B cell (primary cell): ENCODE measurements at regions not wholly inside any gene's neighbourhood (a gene's known extent, or its start where the extent isn't known, plus 50 kb on each side); places are given as distances from the start of the nearest gene placed in this dataset.

Experiments
- ATAC-seq: fragments of 200-7000 bp; cut with Tn5 transposase; one replicate; pipeline ENCODE4 v1.10.0; 2021; ENCODE audit warnings: low read depth, mild to moderate bottlenecking, moderate number of reproducible peaks, moderate library complexity
- CTCF ChIA-PET: fragments of 350-600 bp; sonication (Branson Sonifier 250); formaldehyde crosslinking; loops from one replicate; lab custom pipeline; 2021; ENCODE audit warnings: antibody characterized with exemption, inconsistent platforms; lab: Charles Lee
- POLR2A ChIA-PET: fragments of 350-600 bp; sonication (Branson Sonifier 250); formaldehyde crosslinking; loops from one replicate; lab custom pipeline; 2021; ENCODE audit warnings: antibody characterized with exemption; lab: Charles Lee
- DNase-seq: peaks from one replicate; pipeline ENCODE4 v3.0.0; 2013
- H2AFZ ChIP-seq: 2 replicates; pipeline ENCODE4 v1.6.1; 2012; ENCODE audit warnings: mild to moderate bottlenecking, low read depth, low read length; ENCODE audit not compliant: insufficient read depth, poor library complexity, severe bottlenecking
- H3K27ac ChIP-seq, 2 donors: 1 replicate in 1 of 2; 2 replicates in 1 of 2; pipeline ENCODE4 v1.5.1; 2012 to 2013; ENCODE audit warnings: low read length in 2 of 2, mild to moderate bottlenecking in 2 of 2, moderate library complexity in 1 of 2
- H3K27me3 ChIP-seq, 4 experiments: fragments of 200-600 bp in 1 of 4; sonication (generic) in 1 of 4; replicated peaks in 1 of 4; 1 replicate in 2 of 4; 2 replicates in 2 of 4; pipeline versions ENCODE4 v1.6.1 to v1.7.0; 2013 to 2016; ENCODE audit warnings: low read length in 3 of 4, mild to moderate bottlenecking in 2 of 4, mixed read lengths in 1 of 4, moderate library complexity in 1 of 4; ENCODE audit not compliant: insufficient read depth in 4 of 4, control insufficient read depth in 3 of 4; ENCODE audit errors: control extremely low read depth in 1 of 4
- H3K36me3 ChIP-seq, 2 experiments: replicated peaks in 1 of 2; 1 replicate in 1 of 2; 2 replicates in 1 of 2; pipeline versions ENCODE4 v1.6.1 to v1.7.1; 2013; ENCODE audit warnings: low read length in 1 of 2; ENCODE audit not compliant: insufficient read depth in 2 of 2, control insufficient read depth in 1 of 2; ENCODE audit errors: control extremely low read depth in 1 of 2, extremely low read depth in 1 of 2
- H3K4me1 ChIP-seq, 2 donors: fragments of 200-600 bp in 1 of 2; sonication (generic) in 1 of 2; 1 replicate in 1 of 2; 2 replicates in 1 of 2; pipeline versions ENCODE4 v1.5.1 to v1.6.1; 2013 to 2017; ENCODE audit warnings: low read length in 2 of 2; ENCODE audit not compliant: control insufficient read depth in 2 of 2, insufficient read depth in 2 of 2
- H3K4me2 ChIP-seq: replicated peaks from 2 replicates; pipeline ENCODE3; 2012; ENCODE audit warnings: mild to moderate bottlenecking, low read depth, low read length; ENCODE audit not compliant: poor library complexity, severe bottlenecking
- H3K4me3 ChIP-seq, 5 experiments: fragments of 200-600 bp in 1 of 5; sonication (generic) in 1 of 5; 1 replicate in 3 of 5; 2 replicates in 2 of 5; pipeline versions ENCODE4 v1.5.1 to v1.7.0; 2011 to 2016; ENCODE audit warnings: low read length in 4 of 5, mild to moderate bottlenecking in 4 of 5, low read depth in 2 of 5, control low read depth in 1 of 5, moderate library complexity in 1 of 5; ENCODE audit not compliant: insufficient read depth in 1 of 5; ENCODE audit errors: control extremely low read depth in 1 of 5, extremely low read depth in 1 of 5
- H3K79me2 ChIP-seq: fragments of 200-600 bp; sonication (generic); one replicate; pipeline ENCODE4 v1.6.0; 2016; ENCODE audit warnings: low read length; ENCODE audit not compliant: control insufficient read depth, insufficient read depth
- H3K9ac ChIP-seq: fragments of 200-600 bp; sonication (generic); 2 replicates; pipeline ENCODE4 v1.6.1; 2017; ENCODE audit warnings: mild to moderate bottlenecking, low read length, moderate library complexity
- H3K9me3 ChIP-seq, 3 donors: one replicate each; pipeline versions ENCODE4 v1.6.1 to v1.7.1; 2013; ENCODE audit warnings: low read length in 2 of 3; ENCODE audit not compliant: control insufficient read depth in 2 of 3, insufficient read depth in 1 of 3; ENCODE audit errors: control extremely low read depth in 1 of 3
- H4K20me1 ChIP-seq: 2 replicates; pipeline ENCODE4 v1.6.0; 2012; ENCODE audit warnings: mild to moderate bottlenecking, low read length; ENCODE audit not compliant: insufficient read depth, control insufficient read depth, poor library complexity, severe bottlenecking
- H3K27ac Mint-ChIP-seq: one replicate; pipeline ENCODE4 v1.8.0; 2021; ENCODE audit warnings: mixed read lengths
- H3K27me3 Mint-ChIP-seq: one replicate; pipeline ENCODE4 v1.8.0; 2021; ENCODE audit warnings: mixed read lengths
- H3K4me1 Mint-ChIP-seq: one replicate; pipeline ENCODE4 v1.8.0; 2021; ENCODE audit warnings: mixed read lengths
- H3K4me3 Mint-ChIP-seq: one replicate; pipeline ENCODE4 v1.8.0; 2021; ENCODE audit warnings: mixed read lengths
- H3K9me3 Mint-ChIP-seq: one replicate; pipeline ENCODE4 v1.8.0; 2022; ENCODE audit warnings: mixed read lengths; ENCODE audit not compliant: insufficient read depth
- EZH2 ChIP-seq: IDR thresholded peaks from 2 replicates; pipeline ENCODE4 v1.6.1; 2012; ENCODE audit warnings: borderline replicate concordance, low read depth, mild to moderate bottlenecking, moderate library complexity, low read length; ENCODE audit not compliant: insufficient read depth, poor library complexity, severe bottlenecking
- WGBS: methylation state at CpG from one replicate; pipeline ENCODE4 v1.1.5; 2013; ENCODE audit warnings: missing lambda C conversion rate; ENCODE audit not compliant: insufficient coverage; 5-methylcytosine and 5-hydroxymethylcytosine counted together
- intact Hi-C: fragments of 100-400 bp; cut with micrococcal nuclease; formaldehyde crosslinking; loops from one replicate; pipeline ENCODE4 v1.10.0; 2022
- TF ChIP-seq, protein P1 (sequence below): fragments of 200-600 bp; IDR thresholded peaks from one replicate; pipeline ENCODE4 v1.8.0; 2022; ENCODE audit warnings: antibody characterized with exemption, mild to moderate bottlenecking

GRCh38 chr21:14763695-14764064 is 217.6 kb upstream of the SAMSN1 start:
- H3K27me3 Mint-ChIP-seq, result no peaks in the 10 kb centered on the region
- TF ChIP-seq EZH2, result no peak
- TF ChIP-seq, protein P1, sequence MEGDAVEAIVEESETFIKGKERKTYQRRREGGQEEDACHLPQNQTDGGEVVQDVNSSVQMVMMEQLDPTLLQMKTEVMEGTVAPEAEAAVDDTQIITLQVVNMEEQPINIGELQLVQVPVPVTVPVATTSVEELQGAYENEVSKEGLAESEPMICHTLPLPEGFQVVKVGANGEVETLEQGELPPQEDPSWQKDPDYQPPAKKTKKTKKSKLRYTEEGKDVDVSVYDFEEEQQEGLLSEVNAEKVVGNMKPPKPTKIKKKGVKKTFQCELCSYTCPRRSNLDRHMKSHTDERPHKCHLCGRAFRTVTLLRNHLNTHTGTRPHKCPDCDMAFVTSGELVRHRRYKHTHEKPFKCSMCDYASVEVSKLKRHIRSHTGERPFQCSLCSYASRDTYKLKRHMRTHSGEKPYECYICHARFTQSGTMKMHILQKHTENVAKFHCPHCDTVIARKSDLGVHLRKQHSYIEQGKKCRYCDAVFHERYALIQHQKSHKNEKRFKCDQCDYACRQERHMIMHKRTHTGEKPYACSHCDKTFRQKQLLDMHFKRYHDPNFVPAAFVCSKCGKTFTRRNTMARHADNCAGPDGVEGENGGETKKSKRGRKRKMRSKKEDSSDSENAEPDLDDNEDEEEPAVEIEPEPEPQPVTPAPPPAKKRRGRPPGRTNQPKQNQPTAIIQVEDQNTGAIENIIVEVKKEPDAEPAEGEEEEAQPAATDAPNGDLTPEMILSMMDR, result no peak
- Histone ChIP-seq H2AFZ (peak overlapping the region; percentile 43), H3K4me3 (peak overlapping the region in 2 of 5 experiments; percentile 12 to 72), H3K36me3 (no peaks in the 10 kb centered on the region), H3K4me2 (peak overlapping the region; percentile 81), H3K27ac (peak overlapping the region; percentile 69 to 87), H3K79me2 (peaks cover 6% of the 10 kb centered on the region), H3K27me3 (no peaks in the 10 kb centered on the region), H3K9ac (peak overlapping the region; percentile 72), H3K9me3 (peaks cover 0 to 3% (median 0%) of the 10 kb centered on the region in 3 donors), H3K4me1 (peaks cover 27 to 36% of the 10 kb centered on the region in 2 donors), H4K20me1 (no peaks in the 10 kb centered on the region)
- 0% methylated on average over 1 of the region's 4 CpGs for WGBS
- ATAC-seq, result no peak
- H3K27ac Mint-ChIP-seq, result no peak overlapping the region
- intact Hi-C loops, result loop anchor here (1.0 to 10.0 kb wide), 9 partner anchors 25 to 969 kb away; partner anchors contain the start of genes HSPA13, NRIP1 and SAMSN1
- DNase-seq, result no peak
- no peak overlapping the region for H3K4me3 Mint-ChIP-seq
- ChIA-PET POLR2A (no interaction called here), CTCF (interaction anchor here (0.9 to 2.7 kb wide), 5 partner anchors 9 to 717 kb away, joined by 3 to 21 read pairs (median 7); no protein-coding TSS in a partner anchor)
- H3K9me3 Mint-ChIP-seq, result peaks cover 2% of the 10 kb centered on the region
- H3K4me1 Mint-ChIP-seq, result peaks cover 34% of the 10 kb centered on the region

GRCh38 chr21:14762734-14763694 is 216.9 kb upstream of the SAMSN1 start:
- intact Hi-C loops, result loop anchor here (1.0 to 10.0 kb wide), 9 partner anchors 25 to 969 kb away; partner anchors contain the start of genes HSPA13, NRIP1 and SAMSN1
- POLR2A ChIA-PET, result no interaction called here
- peak overlapping the region; percentile 72 for H3K9ac ChIP-seq

More at GRCh38 chr21:14762734-14763694, 216.9 kb upstream of the SAMSN1 start:
- DNase-seq (peak; percentile 83), ATAC-seq (peak; percentile 93)
- peak overlapping the region; percentile 69 to 87 for H3K27ac ChIP-seq
- H3K9me3 Mint-ChIP-seq, result peaks cover 2% of the 10 kb centered on the region
- H3K36me3 ChIP-seq, result no peaks in the 10 kb centered on the region
- peaks cover 11% of the 10 kb centered on the region for H3K79me2 ChIP-seq
- CTCF ChIA-PET, result interaction anchor here (0.9 to 2.7 kb wide), 8 partner anchors 10 to 722 kb away, joined by 3 to 21 read pairs (median 4); no protein-coding TSS in a partner anchor
- 6% methylated on average over 3 of the region's 4 CpGs for WGBS
- no peak overlapping the region for H3K4me3 Mint-ChIP-seq
- no peaks in the 10 kb centered on the region for H3K27me3 ChIP-seq
- no peaks in the 10 kb centered on the region for H3K27me3 Mint-ChIP-seq
- peak overlapping the region; percentile 24 to 72 (median 48) for H3K4me3 ChIP-seq
- H3K4me1 ChIP-seq, result peaks cover 27 to 36% of the 10 kb centered on the region in 2 donors
- H2AFZ ChIP-seq, result peak overlapping the region; percentile 85
- no peaks in the 10 kb centered on the region for H4K20me1 ChIP-seq
- peaks cover 36% of the 10 kb centered on the region for H3K4me1 Mint-ChIP-seq
- no peak overlapping the region for H3K27ac Mint-ChIP-seq
- peak overlapping the region; percentile 81 for H3K4me2 ChIP-seq
- no peak for TF ChIP-seq EZH2
- H3K9me3 ChIP-seq, result peaks cover 0 to 3% (median 0%) of the 10 kb centered on the region in 3 donors
